Parathyroid adenoma (tissue), 2 donors: ENCODE measurements at regions not wholly inside any gene's neighbourhood (a gene's known extent, or its start where the extent isn't known, plus 50 kb on each side); places are given as distances from the start of the nearest gene placed in this dataset.
A peak's percentile ranks its signal among the peaks of the same experiment; 100 is the strongest.

Experiments used
- H2AFZ ChIP-seq: fragments of 300-600 bp; sonication (generic); one replicate; pipeline ENCODE4 v1.7.0; 2017; ENCODE audit warnings: antibody characterized with exemption, mild to moderate bottlenecking
- H3K27ac ChIP-seq: fragments of 300-600 bp; sonication (generic); one replicate; pipeline ENCODE4 v1.7.0; 2017
- H3K27me3 ChIP-seq: fragments of 300-600 bp; sonication (generic); one replicate; pipeline ENCODE4 v1.7.0; 2017; ENCODE audit warnings: low read length; ENCODE audit not compliant: control insufficient read depth, insufficient read depth
- H3K36me3 ChIP-seq: fragments of 300-600 bp; sonication (generic); one replicate; pipeline ENCODE4 v1.7.0; 2017; ENCODE audit warnings: low read length; ENCODE audit not compliant: control insufficient read depth, insufficient read depth
- H3K4me1 ChIP-seq: fragments of 300-600 bp; sonication (generic); one replicate; pipeline ENCODE4 v1.7.0; 2017; ENCODE audit warnings: control low read depth
- H3K4me2 ChIP-seq: fragments of 300-600 bp; sonication (generic); one replicate; pipeline ENCODE4 v1.7.0; 2017; ENCODE audit warnings: low read length
- H3K4me3 ChIP-seq: fragments of 300-600 bp; sonication (generic); one replicate; pipeline ENCODE4 v1.7.0; 2017; ENCODE audit warnings: low read depth, low read length
- H3K79me2 ChIP-seq: fragments of 300-600 bp; sonication (generic); one replicate; pipeline ENCODE4 v1.7.0; 2017; ENCODE audit warnings: control low read depth
- H3K9ac ChIP-seq: fragments of 300-600 bp; sonication (generic); one replicate; pipeline ENCODE4 v1.7.0; 2017; ENCODE audit warnings: mild to moderate bottlenecking
- H3K9me3 ChIP-seq: fragments of 300-600 bp; sonication (generic); one replicate; pipeline ENCODE4 v1.7.0; 2017; ENCODE audit warnings: low read length; ENCODE audit not compliant: control insufficient read depth
- CTCF ChIP-seq: fragments of 300-600 bp; sonication (generic); IDR thresholded peaks from one replicate; pipeline ENCODE4 v1.7.0; 2017; ENCODE audit warnings: antibody characterized with exemption, mild to moderate bottlenecking
- donor health status: primary hyperparathyroidism.

- H2AFZ ChIP-seq = no peak overlapping the region
- H3K27me3 ChIP-seq = no peaks in the 10 kb centered on the region
- H3K4me3 ChIP-seq = no peak overlapping the region
- no peak overlapping the region for H3K9ac ChIP-seq
- no peaks in the 10 kb centered on the region for H3K36me3 ChIP-seq
- TF ChIP-seq CTCF = no peak
- no peaks in the 10 kb centered on the region for H3K4me1 ChIP-seq
- no peaks in the 10 kb centered on the region for H3K79me2 ChIP-seq
- no peak overlapping the region for H3K27ac ChIP-seq
- no peak overlapping the region for H3K4me2 ChIP-seq
- H3K9me3 ChIP-seq = no peaks in the 10 kb centered on the region
Observed at GRCh38 chr5:93311881-93312280, 269.1 kb downstream of the NR2F1-AS1 start.

GRCh38 chr5:93307557-93307956, 273.5 kb downstream of the NR2F1-AS1 start:
- Histone ChIP-seq H2AFZ (no peak overlapping the region), H3K36me3 (no peaks in the 10 kb centered on the region), H3K4me3 (no peak overlapping the region), H3K4me1 (no peaks in the 10 kb centered on the region), H3K27ac (no peak overlapping the region), H3K9ac (no peak overlapping the region), H3K4me2 (no peak overlapping the region), H3K79me2 (no peaks in the 10 kb centered on the region), H3K9me3 (no peaks in the 10 kb centered on the region), H3K27me3 (no peaks in the 10 kb centered on the region)
- TF ChIP-seq CTCF = no peak

GRCh38 chr5:93305984-93306383, 275.0 kb downstream of the NR2F1-AS1 start:
- Histone ChIP-seq H3K36me3 (no peaks in the 10 kb centered on the region), H3K27ac (no peak overlapping the region), H3K4me2 (peak overlapping the region; percentile 25), H3K9ac (no peak overlapping the region), H2AFZ (no peak overlapping the region), H3K9me3 (no peaks in the 10 kb centered on the region), H3K79me2 (no peaks in the 10 kb centered on the region), H3K27me3 (no peaks in the 10 kb centered on the region), H3K4me3 (no peak overlapping the region), H3K4me1 (no peaks in the 10 kb centered on the region)
- no peak for TF ChIP-seq CTCF

GRCh38 chr5:93304456-93305250, 276.4 kb downstream of the NR2F1-AS1 start:
- TF ChIP-seq CTCF = no peak
- no peak overlapping the region for H3K4me3 ChIP-seq
- H3K27me3 ChIP-seq = no peaks in the 10 kb centered on the region
- no peaks in the 10 kb centered on the region for H3K36me3 ChIP-seq
- no peak overlapping the region for H3K4me2 ChIP-seq
- no peak overlapping the region for H2AFZ ChIP-seq
- no peak overlapping the region for H3K9ac ChIP-seq
- no peaks in the 10 kb centered on the region for H3K79me2 ChIP-seq
- no peak overlapping the region for H3K27ac ChIP-seq
- no peaks in the 10 kb centered on the region for H3K9me3 ChIP-seq
- no peaks in the 10 kb centered on the region for H3K4me1 ChIP-seq

- no peak overlapping the region for H3K4me3 ChIP-seq
- H2AFZ ChIP-seq = no peak overlapping the region
- no peaks in the 10 kb centered on the region for H3K4me1 ChIP-seq
- no peak overlapping the region for H3K9ac ChIP-seq
- H3K79me2 ChIP-seq = no peaks in the 10 kb centered on the region
- H3K36me3 ChIP-seq = no peaks in the 10 kb centered on the region
- no peak overlapping the region for H3K4me2 ChIP-seq
- H3K27ac ChIP-seq = no peak overlapping the region
- TF ChIP-seq CTCF = no peak
- no peaks in the 10 kb centered on the region for H3K27me3 ChIP-seq
- no peaks in the 10 kb centered on the region for H3K9me3 ChIP-seq
Observed at GRCh38 chr5:93303291-93303691, 277.7 kb downstream of the NR2F1-AS1 start.
